Thoracic aorta (tissue), 2 donors: ENCODE measurements at regions not wholly inside any gene's neighbourhood (a gene's known extent, or its start where the extent isn't known, plus 50 kb on each side); places are given as distances from the start of the nearest gene placed in this dataset.

Experiments
- ATAC-seq: fragments of 150-250 bp; one replicate; pipeline ENCODE4 v1.8.0; 2017; ENCODE audit warnings: low read depth; ENCODE audit not compliant: insufficient number of reproducible peaks, low FRiP score
- DNase-seq: peaks from one replicate; pipeline ENCODE4 v3.0.0-alpha.2; 2020; ENCODE audit warnings: low spot score
- H3K27ac ChIP-seq, 2 donors: fragments of 200-600 bp; sonication (generic); 1 replicate in 1 of 2; 2 replicates in 1 of 2; pipeline ENCODE4 v1.5.1; 2016; ENCODE audit warnings: mild to moderate bottlenecking in 2 of 2, moderate library complexity in 2 of 2
- H3K27me3 ChIP-seq: fragments of 200-600 bp; sonication (generic); replicated peaks from 2 replicates; pipeline ENCODE4 v1.6.0; 2016; ENCODE audit warnings: mild to moderate bottlenecking; ENCODE audit not compliant: insufficient read depth
- H3K36me3 ChIP-seq: fragments of 200-600 bp; sonication (generic); one replicate; pipeline ENCODE4 v1.5.1; 2016
- H3K4me1 ChIP-seq, 2 donors: fragments of 200-600 bp; sonication (generic); 1 replicate in 1 of 2; 2 replicates in 1 of 2; pipeline versions ENCODE4 v1.5.1 to v1.6.0; 2016; ENCODE audit warnings: low read depth in 2 of 2, mild to moderate bottlenecking in 1 of 2; ENCODE audit not compliant: control insufficient read depth in 1 of 2
- H3K4me3 ChIP-seq: fragments of 200-600 bp; sonication (generic); 2 replicates; pipeline ENCODE4 v1.5.1; 2016; ENCODE audit warnings: mild to moderate bottlenecking
- H3K9me3 ChIP-seq: fragments of 200-600 bp; sonication (generic); 2 replicates; pipeline ENCODE4 v1.5.1; 2016
- TF ChIP-seq, protein P1 (sequence below): fragments of 200-600 bp; sonication (generic); IDR thresholded peaks from one replicate; pipeline ENCODE4 v1.5.1; 2019; ENCODE audit warnings: antibody characterized with exemption

DNA sequence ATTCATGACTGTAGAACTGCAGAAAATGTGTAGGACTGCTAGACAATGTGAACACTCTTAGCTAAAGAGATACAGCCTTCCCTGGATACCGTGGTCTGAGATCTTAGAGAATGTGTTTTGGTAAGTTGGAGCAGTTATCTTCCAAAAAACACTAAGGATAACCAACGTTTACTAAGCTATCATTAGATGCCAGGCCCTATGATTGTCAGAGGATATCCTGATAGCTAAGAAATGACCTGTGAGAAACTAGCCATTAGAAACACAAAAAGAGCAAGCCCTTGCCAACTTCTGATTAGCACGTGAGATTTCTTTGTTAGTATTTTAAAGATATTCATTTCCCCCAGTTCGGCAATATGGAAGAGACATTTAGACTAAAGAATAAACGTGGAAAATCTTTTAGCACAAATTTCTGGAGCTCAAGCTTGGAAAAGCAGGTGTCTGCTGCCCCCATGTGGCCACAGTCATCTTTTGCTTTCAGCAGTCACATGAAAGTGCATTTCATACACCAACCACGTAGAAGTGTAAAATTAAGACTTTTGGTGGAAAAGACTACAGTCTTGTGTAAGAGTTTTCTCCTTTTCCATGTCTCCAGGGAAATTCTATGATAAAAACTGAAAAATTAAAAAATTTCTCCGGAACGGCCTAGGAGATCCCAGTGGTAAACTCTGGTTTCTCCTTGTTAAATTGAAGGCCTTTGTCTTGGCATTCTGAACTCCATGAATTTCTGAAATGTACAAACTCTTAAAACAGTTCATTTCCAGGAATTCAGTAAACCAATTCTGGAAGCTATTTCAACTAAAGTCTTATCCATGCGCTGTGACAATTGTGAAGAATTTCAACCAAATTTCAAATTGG, 136.4 kb downstream of the ZNF674 start:
- DNase-seq (no peak), ATAC-seq (no peak)
- H3K36me3 ChIP-seq, result no peaks in the 10 kb centered on the region
- no peak overlapping the region for H3K4me3 ChIP-seq
- no peaks in the 10 kb centered on the region for H3K9me3 ChIP-seq
- TF ChIP-seq, protein P1, sequence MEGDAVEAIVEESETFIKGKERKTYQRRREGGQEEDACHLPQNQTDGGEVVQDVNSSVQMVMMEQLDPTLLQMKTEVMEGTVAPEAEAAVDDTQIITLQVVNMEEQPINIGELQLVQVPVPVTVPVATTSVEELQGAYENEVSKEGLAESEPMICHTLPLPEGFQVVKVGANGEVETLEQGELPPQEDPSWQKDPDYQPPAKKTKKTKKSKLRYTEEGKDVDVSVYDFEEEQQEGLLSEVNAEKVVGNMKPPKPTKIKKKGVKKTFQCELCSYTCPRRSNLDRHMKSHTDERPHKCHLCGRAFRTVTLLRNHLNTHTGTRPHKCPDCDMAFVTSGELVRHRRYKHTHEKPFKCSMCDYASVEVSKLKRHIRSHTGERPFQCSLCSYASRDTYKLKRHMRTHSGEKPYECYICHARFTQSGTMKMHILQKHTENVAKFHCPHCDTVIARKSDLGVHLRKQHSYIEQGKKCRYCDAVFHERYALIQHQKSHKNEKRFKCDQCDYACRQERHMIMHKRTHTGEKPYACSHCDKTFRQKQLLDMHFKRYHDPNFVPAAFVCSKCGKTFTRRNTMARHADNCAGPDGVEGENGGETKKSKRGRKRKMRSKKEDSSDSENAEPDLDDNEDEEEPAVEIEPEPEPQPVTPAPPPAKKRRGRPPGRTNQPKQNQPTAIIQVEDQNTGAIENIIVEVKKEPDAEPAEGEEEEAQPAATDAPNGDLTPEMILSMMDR, result peak; percentile 59
- no peaks in the 10 kb centered on the region for H3K4me1 ChIP-seq
- no peak overlapping the region for H3K27ac ChIP-seq
- no peaks in the 10 kb centered on the region for H3K27me3 ChIP-seq

DNA sequence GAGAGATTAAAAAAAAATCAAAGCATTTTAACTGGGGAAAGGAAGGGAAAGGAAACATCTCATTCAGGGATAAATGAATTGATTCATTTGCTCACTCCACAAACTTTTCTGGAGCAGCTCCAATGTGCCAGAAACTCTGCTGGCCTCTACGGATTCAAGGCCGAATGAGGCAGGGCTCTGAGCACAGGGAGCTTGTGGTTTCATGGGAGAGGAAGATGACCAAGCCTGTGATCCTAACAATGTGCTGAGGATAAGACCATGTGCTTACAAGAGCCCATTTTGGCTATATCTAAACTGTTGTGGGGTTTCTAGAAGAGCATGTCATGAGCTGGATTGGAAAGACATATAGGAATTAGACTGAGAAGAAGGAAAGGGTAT, 137.5 kb downstream of the ZNF674 start:
- TF ChIP-seq, protein P1, result no peak
- no peaks in the 10 kb centered on the region for H3K36me3 ChIP-seq
- no peaks in the 10 kb centered on the region for H3K27me3 ChIP-seq
- no peak overlapping the region for H3K4me3 ChIP-seq
- H3K4me1 ChIP-seq, result no peaks in the 10 kb centered on the region
- ATAC-seq, result no peak
- H3K9me3 ChIP-seq, result no peaks in the 10 kb centered on the region
- no peak overlapping the region for H3K27ac ChIP-seq
- DNase-seq, result no peak

DNA sequence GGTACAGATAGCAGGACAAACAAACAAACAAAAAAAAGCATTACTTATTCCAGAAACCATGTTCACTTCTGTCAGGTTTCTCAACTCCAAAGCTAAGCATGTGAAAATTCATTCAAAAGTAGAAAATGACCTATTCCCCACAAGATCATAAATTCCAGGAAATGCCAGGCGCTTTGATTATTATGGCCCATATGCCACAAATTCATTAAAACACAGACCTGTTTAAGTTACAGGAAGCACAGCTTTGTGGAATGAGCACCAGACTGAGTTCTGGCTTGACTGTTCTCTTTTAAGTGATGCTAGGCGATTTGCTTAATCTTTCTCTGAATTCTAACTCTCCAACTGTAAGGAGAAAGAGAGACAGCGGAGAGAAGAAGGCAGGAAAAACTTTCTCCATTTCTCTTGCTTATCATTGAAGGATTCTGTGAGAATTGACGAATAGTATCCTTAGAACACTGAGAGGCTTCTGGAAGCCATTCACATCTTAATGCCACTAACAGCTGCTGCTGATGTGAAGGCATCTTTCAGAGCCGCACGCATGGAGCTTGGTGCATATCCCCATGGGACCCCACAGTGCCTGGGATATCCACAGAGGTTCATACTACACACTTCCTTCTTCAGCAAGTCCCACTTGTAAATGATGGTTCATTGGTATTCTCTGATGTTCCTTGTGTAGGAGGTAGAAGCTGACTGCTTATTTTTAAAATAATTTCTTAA, 138.0 kb downstream of the ZNF674 start:
- no peak for ATAC-seq
- Histone ChIP-seq H3K4me1 (no peaks in the 10 kb centered on the region), H3K36me3 (no peaks in the 10 kb centered on the region), H3K9me3 (no peaks in the 10 kb centered on the region), H3K27ac (no peak overlapping the region), H3K4me3 (no peak overlapping the region), H3K27me3 (no peaks in the 10 kb centered on the region)
- TF ChIP-seq, protein P1, result no peak
- no peak for DNase-seq

DNA sequence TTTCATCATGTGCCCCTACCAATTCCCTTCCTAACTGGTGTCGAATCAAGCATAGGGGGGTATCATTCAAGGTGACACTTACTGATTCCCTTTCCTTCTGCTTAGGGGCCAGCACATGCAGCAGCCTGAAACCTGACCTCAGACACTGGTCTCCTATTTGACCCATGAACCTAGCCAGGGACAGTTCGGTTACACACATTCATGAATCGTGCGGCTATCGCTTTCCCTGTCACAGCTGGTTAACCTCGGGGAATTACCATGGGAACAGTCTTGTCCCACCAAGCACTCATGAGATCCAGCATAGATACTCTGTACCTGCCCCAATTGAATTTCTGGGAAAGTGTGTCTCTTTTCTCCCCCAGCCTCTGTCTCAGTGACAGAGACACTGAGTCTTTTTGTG, 140.4 kb downstream of the ZNF674 start:
- no peak for ATAC-seq
- H3K36me3 ChIP-seq, result no peaks in the 10 kb centered on the region
- TF ChIP-seq, protein P1, result no peak

DNA sequence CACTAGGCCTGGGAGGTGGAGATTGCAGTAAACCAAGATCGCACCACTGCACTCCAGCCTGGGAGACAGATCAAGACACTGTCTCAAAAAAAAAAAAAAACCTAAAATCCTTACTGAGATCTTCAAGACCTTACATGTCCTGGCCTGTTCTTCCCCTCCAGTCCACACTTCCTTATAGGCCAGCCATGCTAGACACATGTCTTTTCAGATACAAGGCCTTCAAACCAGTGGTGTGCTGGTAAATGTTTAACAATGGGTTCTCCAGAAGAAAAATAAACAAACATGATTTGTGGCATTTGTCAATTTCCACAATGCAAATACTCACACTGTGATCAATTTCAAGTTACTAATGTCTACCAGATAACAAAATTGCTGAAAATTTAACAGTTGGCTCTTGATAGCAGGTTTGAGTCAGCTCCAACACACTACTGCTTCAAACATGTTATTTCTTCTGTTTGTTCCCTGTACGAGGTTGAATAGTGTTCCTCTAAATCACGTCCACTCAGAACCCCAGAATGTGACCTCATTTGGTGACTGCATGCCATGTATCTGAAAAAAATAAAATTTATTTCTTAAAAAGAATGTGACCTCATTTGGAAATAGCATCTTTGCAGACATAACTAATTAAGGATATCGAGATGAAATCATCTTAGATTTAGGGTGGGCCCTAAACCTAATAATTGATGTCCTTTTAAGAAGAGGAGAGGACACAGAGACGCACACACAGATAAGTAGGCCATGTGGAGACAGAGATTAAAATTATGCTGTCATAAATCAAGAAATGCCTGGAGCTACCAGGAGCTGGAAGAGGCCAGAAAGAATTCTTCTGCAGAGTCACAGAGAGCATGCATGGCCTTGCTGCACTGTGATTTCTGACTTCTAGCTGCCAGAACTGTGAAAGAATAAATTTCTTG, 144.4 kb downstream of the ZNF674 start:
- Histone ChIP-seq H3K27me3 (no peaks in the 10 kb centered on the region), H3K4me1 (no peaks in the 10 kb centered on the region), H3K27ac (no peak overlapping the region), H3K9me3 (no peaks in the 10 kb centered on the region), H3K4me3 (no peak overlapping the region), H3K36me3 (no peaks in the 10 kb centered on the region)
- ATAC-seq, result no peak
- TF ChIP-seq, protein P1, result no peak
- DNase-seq, result no peak

More for the DNA sequence above, 140.4 kb downstream of the ZNF674 start:
- H3K27ac ChIP-seq, result no peak overlapping the region
- H3K9me3 ChIP-seq, result no peaks in the 10 kb centered on the region
- H3K4me3 ChIP-seq, result no peak overlapping the region
- DNase-seq, result no peak
- no peaks in the 10 kb centered on the region for H3K27me3 ChIP-seq
- H3K4me1 ChIP-seq, result no peaks in the 10 kb centered on the region
